ENCODE measurements at regions not wholly inside any gene's neighbourhood (a gene's known extent, or its start where the extent isn't known, plus 50 kb on each side); places are given as distances from the start of the nearest gene placed in this dataset.
A peak's percentile ranks its signal among the peaks of the same experiment; 100 is the strongest.

- TF ChIP-seq, protein P1, sequence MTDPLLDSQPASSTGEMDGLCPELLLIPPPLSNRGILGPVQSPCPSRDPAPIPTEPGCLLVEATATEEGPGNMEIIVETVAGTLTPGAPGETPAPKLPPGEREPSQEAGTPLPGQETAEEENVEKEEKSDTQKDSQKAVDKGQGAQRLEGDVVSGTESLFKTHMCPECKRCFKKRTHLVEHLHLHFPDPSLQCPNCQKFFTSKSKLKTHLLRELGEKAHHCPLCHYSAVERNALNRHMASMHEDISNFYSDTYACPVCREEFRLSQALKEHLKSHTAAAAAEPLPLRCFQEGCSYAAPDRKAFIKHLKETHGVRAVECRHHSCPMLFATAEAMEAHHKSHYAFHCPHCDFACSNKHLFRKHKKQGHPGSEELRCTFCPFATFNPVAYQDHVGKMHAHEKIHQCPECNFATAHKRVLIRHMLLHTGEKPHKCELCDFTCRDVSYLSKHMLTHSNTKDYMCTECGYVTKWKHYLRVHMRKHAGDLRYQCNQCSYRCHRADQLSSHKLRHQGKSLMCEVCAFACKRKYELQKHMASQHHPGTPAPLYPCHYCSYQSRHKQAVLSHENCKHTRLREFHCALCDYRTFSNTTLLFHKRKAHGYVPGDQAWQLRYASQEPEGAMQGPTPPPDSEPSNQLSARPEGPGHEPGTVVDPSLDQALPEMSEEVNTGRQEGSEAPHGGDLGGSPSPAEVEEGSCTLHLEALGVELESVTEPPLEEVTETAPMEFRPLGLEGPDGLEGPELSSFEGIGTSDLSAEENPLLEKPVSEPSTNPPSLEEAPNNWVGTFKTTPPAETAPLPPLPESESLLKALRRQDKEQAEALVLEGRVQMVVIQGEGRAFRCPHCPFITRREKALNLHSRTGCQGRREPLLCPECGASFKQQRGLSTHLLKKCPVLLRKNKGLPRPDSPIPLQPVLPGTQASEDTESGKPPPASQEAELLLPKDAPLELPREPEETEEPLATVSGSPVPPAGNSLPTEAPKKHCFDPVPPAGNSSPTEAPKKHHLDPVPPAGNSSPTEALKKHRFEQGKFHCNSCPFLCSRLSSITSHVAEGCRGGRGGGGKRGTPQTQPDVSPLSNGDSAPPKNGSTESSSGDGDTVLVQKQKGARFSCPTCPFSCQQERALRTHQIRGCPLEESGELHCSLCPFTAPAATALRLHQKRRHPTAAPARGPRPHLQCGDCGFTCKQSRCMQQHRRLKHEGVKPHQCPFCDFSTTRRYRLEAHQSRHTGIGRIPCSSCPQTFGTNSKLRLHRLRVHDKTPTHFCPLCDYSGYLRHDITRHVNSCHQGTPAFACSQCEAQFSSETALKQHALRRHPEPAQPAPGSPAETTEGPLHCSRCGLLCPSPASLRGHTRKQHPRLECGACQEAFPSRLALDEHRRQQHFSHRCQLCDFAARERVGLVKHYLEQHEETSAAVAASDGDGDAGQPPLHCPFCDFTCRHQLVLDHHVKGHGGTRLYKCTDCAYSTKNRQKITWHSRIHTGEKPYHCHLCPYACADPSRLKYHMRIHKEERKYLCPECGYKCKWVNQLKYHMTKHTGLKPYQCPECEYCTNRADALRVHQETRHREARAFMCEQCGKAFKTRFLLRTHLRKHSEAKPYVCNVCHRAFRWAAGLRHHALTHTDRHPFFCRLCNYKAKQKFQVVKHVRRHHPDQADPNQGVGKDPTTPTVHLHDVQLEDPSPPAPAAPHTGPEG (CRISPR knock-in tag; IDR thresholded peaks at IDR 0.05) = 0 out of 2 replicates have a peak, but pooled peaks have one; percentile 29
- TF ChIP-seq TEAD2 (CRISPR knock-in tag; IDR thresholded peaks at IDR 0.05) (0 out of 2 replicates have a peak, but pooled peaks have one; percentile 35), ZNF335 (CRISPR knock-in tag; IDR thresholded peaks at IDR 0.05) (peak; percentile 70; the same call in 1 of the 2 replicates), HMG20B (CRISPR knock-in tag; conservative IDR thresholded peaks at IDR 0.05) (no peak), ZNF280D (CRISPR knock-in tag; IDR thresholded peaks at IDR 0.05) (no peak), STAG1 (CRISPR knock-in tag; IDR thresholded peaks at IDR 0.05) (peak; percentile 13; the same call in 1 of the 2 replicates), THRA (CRISPR knock-in tag; IDR thresholded peaks at IDR 0.05; ENCODE audit: borderline replicate concordance) (peak; percentile 56; the same call in 1 of the 2 replicates), ZNF317 (CRISPR knock-in tag; IDR thresholded peaks at IDR 0.05) (peak; percentile 66; the same call in 1 of the 2 replicates), NCOA2 (CRISPR knock-in tag; IDR thresholded peaks at IDR 0.05) (peak; percentile 48; the same call in 1 of the 2 replicates), ZNF567 (CRISPR knock-in tag; IDR thresholded peaks at IDR 0.05; ENCODE audit: borderline replicate concordance) (no peak)
- TF ChIP-seq, protein P2, sequence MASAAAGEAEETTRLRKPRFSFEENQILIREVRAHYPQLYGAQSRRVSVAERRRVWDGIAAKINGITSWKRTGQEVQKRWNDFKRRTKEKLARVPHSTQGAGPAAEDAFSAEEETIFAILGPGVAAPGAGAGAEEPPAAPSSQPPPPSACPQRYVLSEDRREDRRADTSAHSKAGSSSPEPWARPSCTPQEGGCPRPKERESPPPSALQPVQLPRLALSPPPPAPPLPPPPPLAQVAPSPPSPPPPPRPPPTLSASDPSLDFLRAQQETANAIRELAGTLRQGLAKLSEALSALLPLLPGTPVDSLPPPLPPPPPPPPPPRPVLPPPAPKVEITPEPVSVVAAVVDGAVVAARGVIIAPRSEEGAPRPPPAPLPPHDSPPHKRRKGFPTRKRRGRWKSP (CRISPR knock-in tag; IDR thresholded peaks at IDR 0.05) = no peak
- TF ChIP-seq, protein P3, sequence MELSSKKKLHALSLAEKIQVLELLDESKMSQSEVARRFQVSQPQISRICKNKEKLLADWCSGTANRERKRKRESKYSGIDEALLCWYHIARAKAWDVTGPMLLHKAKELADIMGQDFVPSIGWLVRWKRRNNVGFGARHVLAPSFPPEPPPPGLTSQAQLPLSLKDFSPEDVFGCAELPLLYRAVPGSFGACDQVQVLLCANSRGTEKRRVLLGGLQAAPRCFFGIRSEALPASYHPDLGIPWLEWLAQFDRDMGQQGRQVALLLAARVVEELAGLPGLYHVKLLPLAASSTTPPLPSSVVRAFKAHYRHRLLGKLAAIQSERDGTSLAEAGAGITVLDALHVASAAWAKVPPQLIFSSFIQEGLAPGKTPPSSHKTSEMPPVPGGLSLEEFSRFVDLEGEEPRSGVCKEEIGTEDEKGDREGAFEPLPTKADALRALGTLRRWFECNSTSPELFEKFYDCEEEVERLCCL (CRISPR knock-in tag; IDR thresholded peaks at IDR 0.05; ENCODE audit: borderline replicate concordance) = no peak
- TF ChIP-seq, protein P4, sequence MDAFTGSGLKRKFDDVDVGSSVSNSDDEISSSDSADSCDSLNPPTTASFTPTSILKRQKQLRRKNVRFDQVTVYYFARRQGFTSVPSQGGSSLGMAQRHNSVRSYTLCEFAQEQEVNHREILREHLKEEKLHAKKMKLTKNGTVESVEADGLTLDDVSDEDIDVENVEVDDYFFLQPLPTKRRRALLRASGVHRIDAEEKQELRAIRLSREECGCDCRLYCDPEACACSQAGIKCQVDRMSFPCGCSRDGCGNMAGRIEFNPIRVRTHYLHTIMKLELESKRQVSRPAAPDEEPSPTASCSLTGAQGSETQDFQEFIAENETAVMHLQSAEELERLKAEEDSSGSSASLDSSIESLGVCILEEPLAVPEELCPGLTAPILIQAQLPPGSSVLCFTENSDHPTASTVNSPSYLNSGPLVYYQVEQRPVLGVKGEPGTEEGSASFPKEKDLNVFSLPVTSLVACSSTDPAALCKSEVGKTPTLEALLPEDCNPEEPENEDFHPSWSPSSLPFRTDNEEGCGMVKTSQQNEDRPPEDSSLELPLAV (CRISPR knock-in tag; conservative IDR thresholded peaks at IDR 0.05; ENCODE audit: low read depth) = 0 out of 2 replicates have a peak, but pooled peaks have one; percentile 54
Observed at GRCh38 chr22:23404689-23405365, 175.3 kb downstream of the IGLL1 start (continued).
